DND-41 (cell line): ENCODE measurements at regions not wholly inside any gene's neighbourhood (a gene's known extent, or its start where the extent isn't known, plus 50 kb on each side); places are given as distances from the start of the nearest gene placed in this dataset.
"Not testable (repeated sequence)": the region's sequence is repeated elsewhere in the genome, so short reads cannot be mapped to it uniquely, and the experiment has no call there.

Experiments
- ATAC-seq: fragments of 200-7000 bp; cut with Tn5 transposase; 3 replicates; pipeline ENCODE4 v1.9.1; 2021; ENCODE audit warnings: low read depth; ENCODE audit not compliant: insufficient read depth
- DNase-seq: peaks from one replicate; pipeline ENCODE4 v3.0.0-alpha.2; 2020
- H2AFZ ChIP-seq: 2 replicates; pipeline ENCODE4 v1.6.0; 2012; ENCODE audit warnings: low read depth, low read length
- H3K27ac ChIP-seq: 2 replicates; pipeline ENCODE4 v1.5.1; 2012; ENCODE audit warnings: low read length, inconsistent platforms
- H3K27me3 ChIP-seq: fragments of 200-600 bp; sonication (generic); 2 replicates; pipeline ENCODE4 v1.6.0; 2012; ENCODE audit warnings: low read length, mild to moderate bottlenecking, inconsistent platforms; ENCODE audit not compliant: insufficient read depth, poor library complexity
- H3K36me3 ChIP-seq: 2 replicates; pipeline ENCODE4 v1.5.1; 2012; ENCODE audit warnings: low read length, inconsistent platforms; ENCODE audit not compliant: insufficient read depth
- H3K4me1 ChIP-seq: 2 replicates; pipeline ENCODE4 v1.5.1; 2012; ENCODE audit warnings: mild to moderate bottlenecking, low read length; ENCODE audit not compliant: insufficient read depth
- H3K4me2 ChIP-seq: 2 replicates; pipeline ENCODE4 v1.6.0; 2012; ENCODE audit warnings: mild to moderate bottlenecking, moderate library complexity, low read length, inconsistent platforms; ENCODE audit not compliant: insufficient read depth
- H3K4me3 ChIP-seq, 2 experiments: fragments of 200-600 bp in 1 of 2; shearing (Covaris generic) in 1 of 2; 2 replicates each; pipeline ENCODE4 v1.5.1; 2012 to 2016; ENCODE audit warnings: inconsistent platforms in 2 of 2, low read length in 2 of 2, mild to moderate bottlenecking in 2 of 2, low read depth in 1 of 2, moderate library complexity in 1 of 2
- H3K79me2 ChIP-seq: 2 replicates; pipeline ENCODE4 v1.6.0; 2012; ENCODE audit warnings: low read length, inconsistent platforms; ENCODE audit not compliant: insufficient read depth
- H3K9ac ChIP-seq: 2 replicates; pipeline ENCODE4 v1.6.0; 2012; ENCODE audit warnings: low read depth, mild to moderate bottlenecking, inconsistent platforms, low read length, moderate library complexity
- H3K9me3 ChIP-seq: 2 replicates; pipeline ENCODE4 v1.5.1; 2012; ENCODE audit warnings: low read length, moderate library complexity, mild to moderate bottlenecking, inconsistent platforms; ENCODE audit not compliant: insufficient read depth, severe bottlenecking
- H4K20me1 ChIP-seq: 2 replicates; pipeline ENCODE4 v1.6.0; 2012; ENCODE audit warnings: low read length; ENCODE audit not compliant: insufficient read depth
- EZH2 ChIP-seq: IDR thresholded peaks from 3 replicates; pipeline ENCODE4 v1.6.1; 2012; ENCODE audit warnings: borderline replicate concordance, low read depth, mild to moderate bottlenecking, moderate library complexity, low read length, inconsistent platforms; ENCODE audit not compliant: severe bottlenecking
- TF ChIP-seq, protein P1 (sequence below): IDR thresholded peaks from 2 replicates; pipeline ENCODE4 v1.5.1; 2012; ENCODE audit warnings: borderline replicate concordance, low read length, moderate library complexity, mild to moderate bottlenecking; ENCODE audit not compliant: poor library complexity, severe bottlenecking; ENCODE audit errors: extremely low read depth

DNA sequence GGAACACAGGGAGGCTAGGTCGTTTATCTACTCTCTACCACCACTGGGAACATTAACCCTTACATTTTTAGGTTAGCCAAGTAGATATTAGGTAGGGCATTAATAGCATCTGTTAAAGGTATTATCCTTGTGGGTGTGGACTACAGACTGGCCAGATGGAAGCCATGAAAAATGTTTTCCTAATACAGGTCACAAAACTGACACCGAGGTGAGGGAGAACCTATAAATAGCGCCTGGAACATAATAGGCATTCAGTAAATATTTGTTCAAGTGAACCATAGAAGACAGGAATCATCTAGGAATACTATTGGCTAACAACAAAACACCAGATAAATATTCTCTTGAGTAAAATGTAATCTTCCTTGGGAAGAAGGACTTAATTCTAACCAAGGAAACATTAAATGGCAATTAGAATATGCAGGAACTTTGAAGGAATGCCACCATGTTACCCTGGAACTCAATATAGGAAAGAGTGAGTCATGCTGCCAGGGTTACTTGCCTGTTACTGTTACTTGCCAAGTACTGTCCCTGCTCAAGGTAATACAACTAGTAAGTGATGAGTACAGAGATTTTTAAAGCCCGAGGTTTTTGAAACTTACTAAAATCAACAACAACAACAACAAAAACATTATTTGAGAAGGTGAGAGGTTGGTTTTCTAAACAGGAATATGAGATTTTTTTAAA, 79.0 kb downstream of the SOX3 start:
- H3K4me1 ChIP-seq, result no peaks in the 10 kb centered on the region
- no peaks in the 10 kb centered on the region for H3K27me3 ChIP-seq
- no peaks in the 10 kb centered on the region for H3K9me3 ChIP-seq
- H3K79me2 ChIP-seq, result no peaks in the 10 kb centered on the region
- H3K27ac ChIP-seq, result no peak overlapping the region
- H4K20me1 ChIP-seq, result no peaks in the 10 kb centered on the region
- H3K4me2 ChIP-seq, result no peak overlapping the region
- H3K4me3 ChIP-seq, result no peak overlapping the region
- H2AFZ ChIP-seq, result no peak overlapping the region
- DNase-seq (no peak), ATAC-seq (no peak)
- no peaks in the 10 kb centered on the region for H3K36me3 ChIP-seq
- no peak for TF ChIP-seq EZH2
- TF ChIP-seq, protein P1, sequence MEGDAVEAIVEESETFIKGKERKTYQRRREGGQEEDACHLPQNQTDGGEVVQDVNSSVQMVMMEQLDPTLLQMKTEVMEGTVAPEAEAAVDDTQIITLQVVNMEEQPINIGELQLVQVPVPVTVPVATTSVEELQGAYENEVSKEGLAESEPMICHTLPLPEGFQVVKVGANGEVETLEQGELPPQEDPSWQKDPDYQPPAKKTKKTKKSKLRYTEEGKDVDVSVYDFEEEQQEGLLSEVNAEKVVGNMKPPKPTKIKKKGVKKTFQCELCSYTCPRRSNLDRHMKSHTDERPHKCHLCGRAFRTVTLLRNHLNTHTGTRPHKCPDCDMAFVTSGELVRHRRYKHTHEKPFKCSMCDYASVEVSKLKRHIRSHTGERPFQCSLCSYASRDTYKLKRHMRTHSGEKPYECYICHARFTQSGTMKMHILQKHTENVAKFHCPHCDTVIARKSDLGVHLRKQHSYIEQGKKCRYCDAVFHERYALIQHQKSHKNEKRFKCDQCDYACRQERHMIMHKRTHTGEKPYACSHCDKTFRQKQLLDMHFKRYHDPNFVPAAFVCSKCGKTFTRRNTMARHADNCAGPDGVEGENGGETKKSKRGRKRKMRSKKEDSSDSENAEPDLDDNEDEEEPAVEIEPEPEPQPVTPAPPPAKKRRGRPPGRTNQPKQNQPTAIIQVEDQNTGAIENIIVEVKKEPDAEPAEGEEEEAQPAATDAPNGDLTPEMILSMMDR, result no peak
- H3K9ac ChIP-seq, result no peak overlapping the region

DNA sequence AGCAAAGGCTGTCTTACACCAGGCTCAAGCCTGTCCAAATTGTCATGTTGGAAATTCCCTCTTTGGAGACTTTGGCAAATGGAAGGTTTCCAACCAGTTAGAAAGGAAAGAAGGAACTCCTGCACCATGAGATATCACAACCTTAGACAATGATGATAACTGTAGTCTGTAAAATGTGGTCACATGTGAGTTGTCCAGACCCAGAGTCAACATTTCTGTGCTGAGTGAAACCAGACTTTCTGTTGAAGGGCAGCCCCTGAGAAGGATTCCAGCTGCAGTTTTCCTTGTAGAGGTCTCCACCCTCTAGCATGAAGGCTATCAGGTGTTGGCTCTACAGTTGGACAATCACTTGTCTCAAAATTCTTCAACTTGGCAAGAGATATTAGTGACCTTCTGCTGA, 82.4 kb downstream of the SOX3 start:
- Histone ChIP-seq H3K4me2 (no peak overlapping the region), H3K9me3 (no peaks in the 10 kb centered on the region), H3K27ac (no peak overlapping the region), H3K36me3 (no peaks in the 10 kb centered on the region), H2AFZ (no peak overlapping the region), H3K79me2 (no peaks in the 10 kb centered on the region), H3K27me3 (no peaks in the 10 kb centered on the region), H3K4me3 (no peak overlapping the region), H3K9ac (no peak overlapping the region), H3K4me1 (no peaks in the 10 kb centered on the region), H4K20me1 (no peaks in the 10 kb centered on the region)
- DNase-seq, result no peak
- ATAC-seq, result no peak
- TF ChIP-seq, protein P1, result no peak
- TF ChIP-seq EZH2, result no peak

DNA sequence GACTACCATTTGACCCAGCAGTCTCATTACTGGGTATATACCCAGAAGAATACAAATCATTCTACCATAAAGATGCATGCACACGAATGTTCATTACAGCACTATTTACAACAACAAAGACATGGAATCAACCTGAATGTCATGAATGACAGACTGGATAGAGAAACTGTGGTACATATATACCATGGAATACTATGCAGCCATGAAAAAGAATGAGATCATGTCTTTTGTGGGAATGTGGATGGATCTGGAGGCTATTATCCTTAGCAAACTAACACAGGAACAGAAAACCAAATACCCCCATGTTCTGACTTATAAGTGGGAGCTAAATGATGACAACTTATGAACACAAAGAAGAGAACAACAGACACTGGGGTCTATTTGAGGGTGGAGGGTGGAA, 102.7 kb downstream of the SOX3 start:
- not testable (repeated sequence) for H4K20me1 ChIP-seq, H3K4me1 ChIP-seq, H3K4me2 ChIP-seq, DNase-seq, H3K4me3 ChIP-seq, H3K36me3 ChIP-seq, H3K27me3 ChIP-seq, H3K79me2 ChIP-seq, ATAC-seq, H2AFZ ChIP-seq, H3K27ac ChIP-seq, H3K9ac ChIP-seq, H3K9me3 ChIP-seq

DNA sequence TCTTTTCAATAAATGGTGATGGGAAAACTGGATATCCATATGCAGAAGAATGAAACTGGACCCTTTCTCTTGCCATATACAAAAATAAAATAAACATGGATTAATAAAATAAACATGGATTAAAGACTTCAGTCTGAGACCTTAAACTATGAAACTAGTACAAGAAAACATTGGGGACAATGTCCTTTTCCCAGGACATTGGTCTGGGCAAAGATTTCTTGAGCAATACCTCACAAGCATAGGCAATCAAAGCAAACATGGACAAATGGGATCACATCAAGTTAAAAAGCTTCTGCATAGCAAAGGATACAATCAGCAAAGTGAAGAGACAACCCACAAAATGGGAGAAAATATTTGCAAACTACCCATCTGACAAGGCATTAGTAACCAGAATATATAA, 108.5 kb downstream of the SOX3 start:
- H3K79me2 ChIP-seq, H3K27ac ChIP-seq, H3K4me3 ChIP-seq, H3K9ac ChIP-seq, H2AFZ ChIP-seq, H3K4me2 ChIP-seq, ATAC-seq, H3K36me3 ChIP-seq, H3K27me3 ChIP-seq, H4K20me1 ChIP-seq, H3K9me3 ChIP-seq, H3K4me1 ChIP-seq, DNase-seq: not testable (repeated sequence)

DNA sequence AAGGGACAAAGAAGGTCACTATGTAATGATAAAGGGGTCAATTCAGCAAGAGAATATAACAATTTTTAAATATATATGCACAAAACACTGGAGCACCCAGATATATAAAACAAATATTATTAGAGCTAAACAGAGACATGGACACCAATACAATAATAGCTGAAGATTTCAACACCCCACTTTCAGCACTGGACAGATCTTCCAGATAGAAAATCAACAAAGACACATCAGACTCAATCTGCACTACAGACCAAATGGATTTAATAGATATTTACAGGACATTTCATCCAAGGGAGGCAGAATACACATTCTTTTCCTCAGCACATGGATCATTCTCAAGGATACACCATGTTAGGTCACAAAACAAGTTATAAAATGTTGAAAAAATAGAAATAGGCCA, 111.4 kb downstream of the SOX3 start:
- Histone ChIP-seq H3K36me3 (no peaks in the 10 kb centered on the region), H3K4me3 (no peak overlapping the region), H3K79me2 (no peaks in the 10 kb centered on the region), H3K27ac (no peak overlapping the region), H3K9me3 (no peaks in the 10 kb centered on the region), H3K9ac (no peak overlapping the region), H3K27me3 (no peaks in the 10 kb centered on the region), H3K4me1 (no peaks in the 10 kb centered on the region), H3K4me2 (no peak overlapping the region), H2AFZ (no peak overlapping the region), H4K20me1 (no peaks in the 10 kb centered on the region)
- DNase-seq, result no peak
- TF ChIP-seq, protein P1, result no peak
- no peak for TF ChIP-seq EZH2
- no peak for ATAC-seq
